HEK293 (cell line): ENCODE measurements at regions not wholly inside any gene's neighbourhood (a gene's known extent, or its start where the extent isn't known, plus 50 kb on each side); places are given as distances from the start of the nearest gene placed in this dataset.

Experiments
- CTCF ChIA-PET: fragments of 350-600 bp; formaldehyde crosslinking; extraction: SDS; loops from one replicate; lab custom pipeline; 2021; ENCODE audit warnings: antibody characterized with exemption; lab: Yijun Ruan, JAX
- POLR2A ChIA-PET: fragments of 300-600 bp; formaldehyde crosslinking; extraction: SDS; loops from one replicate; lab custom pipeline; 2020; ENCODE audit warnings: antibody characterized with exemption, inconsistent platforms; lab: Yijun Ruan, JAX
- H3K27ac ChIP-seq: fragments of 200-500 bp; sonication (Bioruptor generic); 2 replicates; pipeline ENCODE4 v1.5.1; 2014; ENCODE audit warnings: low read depth, low read length, control low read depth, inconsistent platforms; ENCODE audit errors: extremely low read depth
- H3K36me3 ChIP-seq, 2 experiments: fragments of 200-500 bp in 1 of 2; sonication (Bioruptor generic) in 1 of 2; 1 replicate in 1 of 2; 2 replicates in 1 of 2; pipeline ENCODE4 v1.5.1; 2014 to 2017; ENCODE audit warnings: inconsistent platforms in 2 of 2, low read length in 2 of 2; ENCODE audit not compliant: control insufficient read depth in 2 of 2, insufficient read depth in 1 of 2
- H3K4me1 ChIP-seq: fragments of 200-500 bp; sonication (Bioruptor generic); 2 replicates; pipeline ENCODE4 v1.5.1; 2014; ENCODE audit warnings: mild to moderate bottlenecking, low read length, inconsistent platforms; ENCODE audit not compliant: control insufficient read depth, insufficient read depth
- H3K4me3 ChIP-seq: 2 replicates; pipeline ENCODE4 v1.5.1; 2011; ENCODE audit warnings: low read depth, mild to moderate bottlenecking, control low read depth, low read length, moderate library complexity
- H3K9me3 ChIP-seq: fragments of 200-500 bp; sonication (Bioruptor generic); 2 replicates; pipeline ENCODE4 v1.5.1; 2014; ENCODE audit warnings: low read depth, low read length, inconsistent platforms; ENCODE audit not compliant: control insufficient read depth, insufficient read depth
- CTCF ChIP-seq: fragments of 450-650 bp; formaldehyde crosslinking; IDR thresholded peaks from 2 replicates; pipeline ENCODE4 v1.5.1; 2016; ENCODE audit warnings: missing biosample characterization, missing genetic modification characterization
- GLIS1 ChIP-seq: fragments of 450-650 bp; formaldehyde crosslinking; IDR thresholded peaks from 2 replicates; pipeline ENCODE4 v1.5.1; 2016; ENCODE audit warnings: missing biosample characterization, missing genetic modification characterization
- HOXC10 ChIP-seq: sonication (generic); formaldehyde crosslinking; IDR thresholded peaks from 2 replicates; pipeline ENCODE4 v1.8.1; 2023; ENCODE audit warnings: mild to moderate bottlenecking, missing genetic modification reagents
- ZBTB49 ChIP-seq: fragments of 450-650 bp; formaldehyde crosslinking; IDR thresholded peaks from 2 replicates; pipeline ENCODE4 v1.5.1; 2016; ENCODE audit warnings: missing biosample characterization, missing genetic modification characterization, low read depth
- ZFP41 ChIP-seq: fragments of 450-650 bp; formaldehyde crosslinking; IDR thresholded peaks from 2 replicates; pipeline ENCODE4 v1.5.1; 2016; ENCODE audit warnings: missing biosample characterization, missing genetic modification characterization, borderline replicate concordance
- ZNF132 ChIP-seq: fragments of 450-650 bp; formaldehyde crosslinking; IDR thresholded peaks from 2 replicates; pipeline ENCODE4 v1.5.1; 2017; ENCODE audit warnings: missing biosample characterization, missing genetic modification characterization, borderline replicate concordance
- ZNF202 ChIP-seq: fragments of 450-650 bp; formaldehyde crosslinking; IDR thresholded peaks from 2 replicates; pipeline ENCODE4 v1.5.1; 2016; ENCODE audit warnings: missing biosample characterization, missing genetic modification characterization, borderline replicate concordance
- ZNF48 ChIP-seq: fragments of 450-650 bp; formaldehyde crosslinking; IDR thresholded peaks from 2 replicates; pipeline ENCODE4 v1.5.1; 2016; ENCODE audit warnings: missing biosample characterization, missing genetic modification characterization
- ZNF521 ChIP-seq: fragments of 450-650 bp; formaldehyde crosslinking; IDR thresholded peaks from 2 replicates; pipeline ENCODE4 v1.5.1; 2017; ENCODE audit warnings: missing biosample characterization, mild to moderate bottlenecking, missing genetic modification characterization
- ZNF530 ChIP-seq: fragments of 450-650 bp; formaldehyde crosslinking; IDR thresholded peaks from 2 replicates; pipeline ENCODE4 v1.5.1; 2016; ENCODE audit warnings: low read depth, missing biosample characterization, missing genetic modification characterization
- ZNF544 ChIP-seq: fragments of 450-650 bp; formaldehyde crosslinking; IDR thresholded peaks from 2 replicates; pipeline ENCODE4 v1.5.0; 2017; ENCODE audit warnings: missing biosample characterization, missing genetic modification characterization
- ZNF560 ChIP-seq: fragments of 450-650 bp; formaldehyde crosslinking; IDR thresholded peaks from 2 replicates; pipeline ENCODE4 v1.5.1; 2017; ENCODE audit warnings: missing biosample characterization, missing genetic modification characterization, borderline replicate concordance
- ZNF658 ChIP-seq: fragments of 450-650 bp; formaldehyde crosslinking; IDR thresholded peaks from 2 replicates; pipeline ENCODE4; 2016; ENCODE audit warnings: missing biosample characterization, missing genetic modification characterization
- ZNF785 ChIP-seq: fragments of 450-650 bp; formaldehyde crosslinking; IDR thresholded peaks from 2 replicates; pipeline ENCODE4 v1.5.1; 2016; ENCODE audit warnings: missing biosample characterization, missing genetic modification characterization
- TF ChIP-seq, protein P1 (sequence below): fragments of 450-650 bp; IDR thresholded peaks from 2 replicates; pipeline ENCODE4 v1.5.1; 2018; ENCODE audit warnings: missing biosample characterization, missing genetic modification characterization
- TF ChIP-seq, protein P2 (sequence below): fragments of 450-650 bp; formaldehyde crosslinking; IDR thresholded peaks from 2 replicates; pipeline ENCODE4 v1.5.1; 2016; ENCODE audit warnings: missing biosample characterization, missing genetic modification characterization
- TF ChIP-seq, protein P3 (sequence below): fragments of 450-650 bp; formaldehyde crosslinking; IDR thresholded peaks from 2 replicates; pipeline ENCODE4 v1.5.0; 2017; ENCODE audit warnings: missing biosample characterization, missing genetic modification characterization, borderline replicate concordance

DNA sequence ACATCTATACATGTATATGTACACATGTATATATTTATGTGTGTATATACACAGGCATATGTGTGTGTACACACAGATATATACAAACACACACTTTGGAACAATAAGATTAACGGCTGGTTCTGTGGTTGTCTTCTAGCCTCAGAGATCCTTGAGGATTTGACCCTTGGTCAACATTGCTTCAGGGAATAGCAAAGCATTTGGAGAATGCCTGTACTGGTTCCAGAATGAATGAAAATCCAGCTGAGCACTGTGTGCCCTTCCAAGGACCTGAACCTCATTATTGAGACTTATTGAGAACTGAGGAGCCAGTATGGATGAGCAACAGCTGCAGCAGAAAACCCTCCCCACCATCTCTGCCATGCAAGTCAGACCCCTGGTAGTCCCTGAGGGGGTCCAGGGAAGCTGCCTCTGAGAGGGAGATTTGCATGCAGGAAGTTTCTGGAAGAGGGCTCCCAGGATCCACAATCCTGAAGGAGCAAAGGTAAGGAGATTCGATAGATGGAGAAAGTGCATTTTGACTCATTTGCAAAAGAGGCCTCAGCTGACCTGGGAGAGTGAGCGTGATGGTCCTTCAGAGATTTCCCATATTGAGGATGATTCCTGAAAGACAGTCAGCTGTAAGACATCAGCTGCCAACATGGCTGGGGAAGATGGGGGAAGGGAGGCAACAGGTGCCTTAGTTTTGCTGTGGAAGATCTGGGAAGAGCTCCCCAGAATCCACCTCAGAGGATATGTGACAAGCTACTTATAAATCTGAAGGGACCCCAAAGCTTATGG, 166.6 kb upstream of the NCKAP5 start:
- Histone ChIP-seq H3K27ac (no peak overlapping the region), H3K9me3 (no peaks in the 10 kb centered on the region), H3K4me3 (no peak overlapping the region), H3K4me1 (no peaks in the 10 kb centered on the region), H3K36me3 (no peaks in the 10 kb centered on the region)
- CTCF ChIA-PET, result interaction anchor here (1.4 kb wide), 1 partner anchor 45 kb away, joined by 3 read pairs; no protein-coding TSS in a partner anchor
- TF ChIP-seq ZNF544 (tag by site-specific recombination), result no peak
- TF ChIP-seq ZNF785 (tag by site-specific recombination), result no peak
- TF ChIP-seq, protein P1, sequence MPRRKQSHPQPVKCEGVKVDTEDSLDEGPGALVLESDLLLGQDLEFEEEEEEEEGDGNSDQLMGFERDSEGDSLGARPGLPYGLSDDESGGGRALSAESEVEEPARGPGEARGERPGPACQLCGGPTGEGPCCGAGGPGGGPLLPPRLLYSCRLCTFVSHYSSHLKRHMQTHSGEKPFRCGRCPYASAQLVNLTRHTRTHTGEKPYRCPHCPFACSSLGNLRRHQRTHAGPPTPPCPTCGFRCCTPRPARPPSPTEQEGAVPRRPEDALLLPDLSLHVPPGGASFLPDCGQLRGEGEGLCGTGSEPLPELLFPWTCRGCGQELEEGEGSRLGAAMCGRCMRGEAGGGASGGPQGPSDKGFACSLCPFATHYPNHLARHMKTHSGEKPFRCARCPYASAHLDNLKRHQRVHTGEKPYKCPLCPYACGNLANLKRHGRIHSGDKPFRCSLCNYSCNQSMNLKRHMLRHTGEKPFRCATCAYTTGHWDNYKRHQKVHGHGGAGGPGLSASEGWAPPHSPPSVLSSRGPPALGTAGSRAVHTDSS (tag by site-specific recombination), result no peak
- TF ChIP-seq, protein P2, sequence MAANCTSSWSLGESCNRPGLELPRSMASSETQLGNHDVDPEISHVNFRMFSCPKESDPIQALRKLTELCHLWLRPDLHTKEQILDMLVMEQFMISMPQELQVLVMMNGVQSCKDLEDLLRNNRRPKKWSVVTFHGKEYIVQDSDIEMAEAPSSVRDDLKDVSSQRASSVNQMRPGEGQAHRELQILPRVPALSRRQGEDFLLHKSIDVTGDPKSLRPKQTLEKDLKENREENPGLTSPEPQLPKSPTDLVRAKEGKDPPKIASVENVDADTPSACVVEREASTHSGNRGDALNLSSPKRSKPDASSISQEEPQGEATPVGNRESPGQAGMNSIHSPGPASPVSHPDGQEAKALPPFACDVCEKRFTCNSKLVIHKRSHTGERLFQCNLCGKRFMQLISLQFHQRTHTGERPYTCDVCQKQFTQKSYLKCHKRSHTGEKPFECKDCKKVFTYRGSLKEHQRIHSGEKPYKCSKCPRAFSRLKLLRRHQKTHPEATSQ (tag by site-specific recombination), result no peak
- no peak for TF ChIP-seq ZNF202
- no peak for TF ChIP-seq ZNF658 (tag by site-specific recombination)
- TF ChIP-seq ZNF521 (tag by site-specific recombination), result no peak
- TF ChIP-seq ZNF530 (tag by site-specific recombination), result no peak
- no peak for TF ChIP-seq ZFP41 (tag by site-specific recombination)
- TF ChIP-seq ZBTB49, result no peak
- TF ChIP-seq ZNF48 (tag by site-specific recombination), result no peak
- no peak for TF ChIP-seq ZNF560
- TF ChIP-seq, protein P3, sequence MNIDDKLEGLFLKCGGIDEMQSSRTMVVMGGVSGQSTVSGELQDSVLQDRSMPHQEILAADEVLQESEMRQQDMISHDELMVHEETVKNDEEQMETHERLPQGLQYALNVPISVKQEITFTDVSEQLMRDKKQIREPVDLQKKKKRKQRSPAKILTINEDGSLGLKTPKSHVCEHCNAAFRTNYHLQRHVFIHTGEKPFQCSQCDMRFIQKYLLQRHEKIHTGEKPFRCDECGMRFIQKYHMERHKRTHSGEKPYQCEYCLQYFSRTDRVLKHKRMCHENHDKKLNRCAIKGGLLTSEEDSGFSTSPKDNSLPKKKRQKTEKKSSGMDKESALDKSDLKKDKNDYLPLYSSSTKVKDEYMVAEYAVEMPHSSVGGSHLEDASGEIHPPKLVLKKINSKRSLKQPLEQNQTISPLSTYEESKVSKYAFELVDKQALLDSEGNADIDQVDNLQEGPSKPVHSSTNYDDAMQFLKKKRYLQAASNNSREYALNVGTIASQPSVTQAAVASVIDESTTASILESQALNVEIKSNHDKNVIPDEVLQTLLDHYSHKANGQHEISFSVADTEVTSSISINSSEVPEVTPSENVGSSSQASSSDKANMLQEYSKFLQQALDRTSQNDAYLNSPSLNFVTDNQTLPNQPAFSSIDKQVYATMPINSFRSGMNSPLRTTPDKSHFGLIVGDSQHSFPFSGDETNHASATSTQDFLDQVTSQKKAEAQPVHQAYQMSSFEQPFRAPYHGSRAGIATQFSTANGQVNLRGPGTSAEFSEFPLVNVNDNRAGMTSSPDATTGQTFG (tag by site-specific recombination), result no peak
- TF ChIP-seq ZNF132 (tag by site-specific recombination), result no peak
- no peak for TF ChIP-seq GLIS1 (tag by site-specific recombination)
- no peak for TF ChIP-seq HOXC10 (CRISPR knock-in tag)
- TF ChIP-seq CTCF, result no peak
- TF ChIP-seq, all 188 proteins: peak for 0
- POLR2A ChIA-PET, result no interaction called here
